PC-3 (cell line): ENCODE measurements at regions not wholly inside any gene's neighbourhood (a gene's known extent, or its start where the extent isn't known, plus 50 kb on each side); places are given as distances from the start of the nearest gene placed in this dataset.

ENCODE experiments used
- ATAC-seq: fragments of 200-7000 bp; cut with Tn5 transposase; 2 replicates; pipeline ENCODE4 v1.9.1; 2020; ENCODE audit warnings: mild to moderate bottlenecking, moderate library complexity
- BruUV-seq: library from RNA; stranded (reverse); fragments of 400-500 nt; replicated peaks from 2 replicates; lab custom pipeline; 2021; lab: Mats Ljungman, UMichigan
- CTCF ChIA-PET: fragments of 300-600 bp; sonication (Branson Sonifier 250); formaldehyde crosslinking; loops from one replicate; lab custom pipeline; 2022; ENCODE audit warnings: antibody characterized with exemption; lab: Charles Lee
- POLR2A ChIA-PET: fragments of 300-600 bp; sonication (Branson Sonifier 250); formaldehyde crosslinking; loops from one replicate; lab custom pipeline; 2022; ENCODE audit warnings: antibody characterized with exemption; ENCODE audit not compliant: unreplicated experiment; lab: Charles Lee
- DNase-seq: peaks from one replicate; pipeline ENCODE4 v3.0.0-alpha.2; 2015
- H2AFZ ChIP-seq: fragments of 300-600 bp; sonication (generic); 2 replicates; pipeline ENCODE4 v1.6.0; 2016; ENCODE audit warnings: antibody characterized with exemption, low read length
- H3F3A ChIP-seq: fragments of 300-600 bp; sonication (generic); one replicate; pipeline ENCODE4 v1.6.0; 2017; ENCODE audit warnings: antibody characterized with exemption, low read length, control low read depth, mild to moderate bottlenecking; ENCODE audit not compliant: unreplicated experiment
- H3K27ac ChIP-seq: fragments of 300-600 bp; sonication (generic); 2 replicates; pipeline ENCODE4 v1.5.1; 2016; ENCODE audit warnings: mild to moderate bottlenecking, low read length
- H3K27me3 ChIP-seq: fragments of 300-600 bp; sonication (generic); 2 replicates; pipeline ENCODE4 v1.6.1; 2016; ENCODE audit warnings: low read length, mixed read lengths
- H3K36me3 ChIP-seq: fragments of 300-600 bp; sonication (generic); 2 replicates; pipeline ENCODE4 v1.6.1; 2016; ENCODE audit warnings: low read depth, mixed run types, low read length, mixed read lengths
- H3K4me1 ChIP-seq: fragments of 300-600 bp; sonication (generic); 2 replicates; pipeline ENCODE4 v1.5.1; 2016; ENCODE audit warnings: low read length; ENCODE audit not compliant: insufficient read depth
- H3K4me2 ChIP-seq: fragments of 300-600 bp; sonication (generic); 2 replicates; pipeline ENCODE4 v1.6.0; 2016; ENCODE audit warnings: low read length
- H3K4me3 ChIP-seq: fragments of 300-600 bp; sonication (generic); 2 replicates; pipeline ENCODE4 v1.5.1; 2016; ENCODE audit warnings: mild to moderate bottlenecking, low read length, mixed read lengths
- H3K79me2 ChIP-seq: fragments of 300-600 bp; sonication (generic); 2 replicates; pipeline ENCODE4 v1.6.1; 2017; ENCODE audit warnings: low read length, mixed read lengths
- H3K9ac ChIP-seq: fragments of 300-600 bp; sonication (generic); 2 replicates; pipeline ENCODE4 v1.6.0; 2016; ENCODE audit warnings: mild to moderate bottlenecking, low read length
- H3K9me2 ChIP-seq: fragments of 300-600 bp; sonication (generic); replicated peaks from 2 replicates; pipeline ENCODE4 v1.6.1; 2016; ENCODE audit warnings: mixed run types, low read length, mixed read lengths
- H3K9me3 ChIP-seq: fragments of 300-600 bp; sonication (generic); 2 replicates; pipeline ENCODE4 v1.6.1; 2016; ENCODE audit warnings: low read length, mixed read lengths
- H4K20me1 ChIP-seq: fragments of 300-600 bp; sonication (generic); 2 replicates; pipeline ENCODE4 v1.6.1; 2016; ENCODE audit warnings: low read length, mixed read lengths
- EZH2 ChIP-seq: fragments of 300-600 bp; sonication (generic); IDR thresholded peaks from one replicate; pipeline ENCODE4 v1.6.1; 2017; ENCODE audit warnings: antibody characterized with exemption, mild to moderate bottlenecking, low read length; ENCODE audit not compliant: unreplicated experiment
- EZH2phosphoT487 ChIP-seq: fragments of 300-600 bp; sonication (generic); IDR thresholded peaks from 2 replicates; pipeline ENCODE4 v1.6.1; 2018; ENCODE audit warnings: mild to moderate bottlenecking, antibody characterized with exemption, low read length, borderline replicate concordance
- intact Hi-C: fragments of 100-400 bp; cut with micrococcal nuclease; formaldehyde crosslinking; loops from 2 replicates; pipeline ENCODE4 v1.9.0; 2023
- TF ChIP-seq, protein P1 (sequence below): fragments of 300-600 bp; sonication (generic); conservative IDR thresholded peaks from 2 replicates; pipeline ENCODE4 v1.5.1; 2017; ENCODE audit warnings: antibody characterized with exemption, low read depth, mild to moderate bottlenecking, low read length

DNA sequence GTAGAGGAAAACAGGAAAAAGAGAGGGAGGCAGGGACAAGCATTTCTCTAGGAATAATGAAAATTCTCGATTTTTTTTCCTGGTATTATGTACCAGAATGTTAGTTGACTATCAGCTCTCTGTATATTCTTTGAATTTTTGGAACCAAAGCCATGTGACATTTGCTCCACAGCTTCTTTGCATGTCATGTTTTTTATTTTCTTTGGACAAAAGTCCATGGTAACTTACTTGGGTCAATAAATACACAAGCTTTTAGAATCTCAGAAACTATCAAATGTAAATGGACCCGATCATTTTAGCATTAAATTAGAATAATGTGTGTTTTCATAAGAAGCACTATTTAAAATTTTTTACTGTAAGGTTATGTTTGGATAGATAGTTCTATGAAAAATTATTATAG lies 320.5 kb downstream of the ZIC1 start:
- Histone ChIP-seq H3K9me3 (no peaks in the 10 kb centered on the region), H3F3A (no peaks in the 10 kb centered on the region), H3K27ac (no peak overlapping the region), H4K20me1 (no peaks in the 10 kb centered on the region), H3K4me3 (no peak overlapping the region), H3K4me1 (no peaks in the 10 kb centered on the region), H2AFZ (no peak overlapping the region), H3K36me3 (no peaks in the 10 kb centered on the region), H3K9me2 (no peaks in the 10 kb centered on the region), H3K4me2 (no peak overlapping the region), H3K9ac (no peak overlapping the region), H3K79me2 (no peaks in the 10 kb centered on the region), H3K27me3 (peaks cover 3% of the 10 kb centered on the region)
- BruUV-seq, result no TSS peak
- intact Hi-C loops, result no loop called here
- TF ChIP-seq EZH2phosphoT487, result no peak
- TF ChIP-seq EZH2, result no peak
- TF ChIP-seq, protein P1, sequence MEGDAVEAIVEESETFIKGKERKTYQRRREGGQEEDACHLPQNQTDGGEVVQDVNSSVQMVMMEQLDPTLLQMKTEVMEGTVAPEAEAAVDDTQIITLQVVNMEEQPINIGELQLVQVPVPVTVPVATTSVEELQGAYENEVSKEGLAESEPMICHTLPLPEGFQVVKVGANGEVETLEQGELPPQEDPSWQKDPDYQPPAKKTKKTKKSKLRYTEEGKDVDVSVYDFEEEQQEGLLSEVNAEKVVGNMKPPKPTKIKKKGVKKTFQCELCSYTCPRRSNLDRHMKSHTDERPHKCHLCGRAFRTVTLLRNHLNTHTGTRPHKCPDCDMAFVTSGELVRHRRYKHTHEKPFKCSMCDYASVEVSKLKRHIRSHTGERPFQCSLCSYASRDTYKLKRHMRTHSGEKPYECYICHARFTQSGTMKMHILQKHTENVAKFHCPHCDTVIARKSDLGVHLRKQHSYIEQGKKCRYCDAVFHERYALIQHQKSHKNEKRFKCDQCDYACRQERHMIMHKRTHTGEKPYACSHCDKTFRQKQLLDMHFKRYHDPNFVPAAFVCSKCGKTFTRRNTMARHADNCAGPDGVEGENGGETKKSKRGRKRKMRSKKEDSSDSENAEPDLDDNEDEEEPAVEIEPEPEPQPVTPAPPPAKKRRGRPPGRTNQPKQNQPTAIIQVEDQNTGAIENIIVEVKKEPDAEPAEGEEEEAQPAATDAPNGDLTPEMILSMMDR, result no peak
- ChIA-PET CTCF (no interaction called here), POLR2A (interaction anchor here (0.6 kb wide), 1 partner anchor 710 kb away, joined by 3 read pairs; no protein-coding TSS in a partner anchor)
- ATAC-seq, result no peak
- DNase-seq, result no peak

DNA sequence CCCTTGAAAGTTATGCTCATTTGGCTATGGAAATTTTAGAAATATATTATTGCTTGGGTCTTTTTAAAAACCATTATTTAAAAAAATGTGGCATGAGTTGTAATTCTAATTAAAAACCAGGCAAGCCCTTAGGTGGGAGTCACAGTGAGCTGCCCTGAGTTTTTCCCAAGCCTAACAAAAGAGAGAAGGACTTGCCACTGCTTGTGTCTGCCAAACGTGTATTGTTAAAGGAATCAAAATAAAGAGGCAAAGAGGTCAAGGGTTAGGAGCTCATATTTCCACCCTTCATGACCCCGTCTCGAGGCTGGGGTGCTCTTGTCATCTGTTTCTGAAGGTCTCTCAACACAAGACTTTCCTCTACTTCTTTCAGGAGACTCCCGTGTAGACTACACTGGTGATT lies 321.1 kb downstream of the ZIC1 start:
- Histone ChIP-seq H3K27ac (no peak overlapping the region), H3K9me3 (no peaks in the 10 kb centered on the region), H3K4me3 (no peak overlapping the region), H3K27me3 (peaks cover 3% of the 10 kb centered on the region), H2AFZ (no peak overlapping the region), H3K4me2 (no peak overlapping the region), H3K79me2 (no peaks in the 10 kb centered on the region), H3K9me2 (no peaks in the 10 kb centered on the region), H3F3A (no peaks in the 10 kb centered on the region), H3K9ac (no peak overlapping the region), H3K4me1 (no peaks in the 10 kb centered on the region), H4K20me1 (no peaks in the 10 kb centered on the region), H3K36me3 (no peaks in the 10 kb centered on the region)
- ATAC-seq, result no peak
- no TSS peak for BruUV-seq
- CTCF ChIA-PET, result no interaction called here
- intact Hi-C loops, result no loop called here
- TF ChIP-seq, protein P1, result no peak
- no peak for DNase-seq
- POLR2A ChIA-PET, result no interaction called here

DNA sequence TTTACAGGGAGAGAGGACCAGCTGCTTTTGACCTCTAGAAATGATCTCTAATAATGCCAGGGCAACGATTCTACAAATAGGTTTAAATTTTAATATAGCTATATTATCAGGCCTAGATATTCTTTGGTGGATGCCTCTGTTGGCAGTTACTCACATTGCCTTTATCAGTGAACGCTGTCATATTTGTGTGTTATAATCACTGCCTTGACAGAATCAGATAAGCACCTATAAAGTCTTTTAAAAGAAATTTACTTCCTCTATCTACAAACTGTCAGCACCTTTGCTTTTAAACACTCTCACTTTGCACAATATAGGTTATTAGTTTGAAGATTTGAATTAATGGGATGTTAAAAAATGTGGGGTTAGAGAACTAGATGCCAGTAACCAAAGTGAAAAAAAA lies 324.1 kb downstream of the ZIC1 start:
- Histone ChIP-seq H3K79me2 (no peaks in the 10 kb centered on the region), H2AFZ (no peak overlapping the region), H3K9me2 (no peaks in the 10 kb centered on the region), H3K36me3 (no peaks in the 10 kb centered on the region), H3K4me3 (no peak overlapping the region), H3K9ac (no peak overlapping the region), H3K27ac (no peak overlapping the region), H3K27me3 (peaks cover 3% of the 10 kb centered on the region), H3F3A (no peaks in the 10 kb centered on the region), H3K9me3 (no peaks in the 10 kb centered on the region), H3K4me2 (no peak overlapping the region), H3K4me1 (no peaks in the 10 kb centered on the region), H4K20me1 (no peaks in the 10 kb centered on the region)
- ChIA-PET POLR2A (no interaction called here), CTCF (interaction anchor here (0.6 kb wide), 1 partner anchor 356 kb away, joined by 3 read pairs; no protein-coding TSS in a partner anchor)
- intact Hi-C loops, result no loop called here
- no peak for TF ChIP-seq EZH2phosphoT487
- TF ChIP-seq EZH2, result no peak
- TF ChIP-seq, protein P1, result no peak
- DNase-seq (no peak), ATAC-seq (no peak)
- no TSS peak for BruUV-seq
